Neural crest cell (in vitro differentiated cells): ENCODE measurements at regions not wholly inside any gene's neighbourhood (a gene's known extent, or its start where the extent isn't known, plus 50 kb on each side); places are given as distances from the start of the nearest gene placed in this dataset.

Source experiments
- DNase-seq: peaks from one replicate; pipeline ENCODE4 v3.0.0; 2021; ENCODE audit warnings: low read depth, mixed read lengths, low spot score
- H3K27ac Mint-ChIP-seq: one replicate; pipeline ENCODE4 v1.8.0; 2021; ENCODE audit warnings: mild to moderate bottlenecking, mixed read lengths; ENCODE audit not compliant: unreplicated experiment
- H3K27me3 Mint-ChIP-seq: 2 replicates; pipeline ENCODE4 v1.8.0; 2021; ENCODE audit warnings: low read depth, mild to moderate bottlenecking, mixed read lengths
- H3K36me3 Mint-ChIP-seq: 2 replicates; pipeline ENCODE4 v1.8.0; 2021; ENCODE audit warnings: low read depth, mild to moderate bottlenecking, mixed read lengths
- H3K4me1 Mint-ChIP-seq: 2 replicates; pipeline ENCODE4 v1.8.0; 2021; ENCODE audit warnings: mixed read lengths
- H3K4me3 Mint-ChIP-seq: one replicate; pipeline ENCODE4 v1.8.0; 2021; ENCODE audit warnings: mild to moderate bottlenecking, mixed read lengths
- H3K9me3 Mint-ChIP-seq: 2 replicates; pipeline ENCODE4 v1.8.0; 2021; ENCODE audit warnings: mixed read lengths
- TF ChIP-seq, protein P1 (sequence below): fragments of 200-600 bp; sonication (generic); conservative IDR thresholded peaks from 2 replicates; pipeline ENCODE4 v1.5.0; 2021; ENCODE audit warnings: antibody characterized with exemption, mild to moderate bottlenecking

DNA sequence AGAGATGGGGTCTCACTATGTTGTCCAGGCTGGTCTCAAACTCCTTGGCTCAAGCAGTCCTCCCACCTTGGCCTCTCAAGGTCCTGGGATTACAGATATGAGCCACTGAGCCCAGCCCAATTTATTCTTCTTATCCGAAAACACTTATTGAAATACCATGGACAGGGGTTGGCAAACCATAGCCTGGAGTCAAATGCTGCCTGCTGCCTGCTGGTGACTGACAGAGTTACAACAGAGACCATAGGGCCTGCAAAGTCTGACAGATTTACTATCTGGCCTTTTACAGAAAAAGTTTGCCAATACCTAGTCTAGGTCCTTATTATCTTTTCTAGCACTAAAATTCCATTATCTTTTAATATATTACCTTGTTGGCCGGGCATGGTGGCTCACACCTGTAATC, 87.1 kb upstream of the ZNF281 start:
- no peak overlapping the region for H3K27ac Mint-ChIP-seq
- no peaks in the 10 kb centered on the region for H3K4me1 Mint-ChIP-seq
- H3K9me3 Mint-ChIP-seq: no peaks in the 10 kb centered on the region
- H3K36me3 Mint-ChIP-seq: no peaks in the 10 kb centered on the region
- TF ChIP-seq, protein P1, sequence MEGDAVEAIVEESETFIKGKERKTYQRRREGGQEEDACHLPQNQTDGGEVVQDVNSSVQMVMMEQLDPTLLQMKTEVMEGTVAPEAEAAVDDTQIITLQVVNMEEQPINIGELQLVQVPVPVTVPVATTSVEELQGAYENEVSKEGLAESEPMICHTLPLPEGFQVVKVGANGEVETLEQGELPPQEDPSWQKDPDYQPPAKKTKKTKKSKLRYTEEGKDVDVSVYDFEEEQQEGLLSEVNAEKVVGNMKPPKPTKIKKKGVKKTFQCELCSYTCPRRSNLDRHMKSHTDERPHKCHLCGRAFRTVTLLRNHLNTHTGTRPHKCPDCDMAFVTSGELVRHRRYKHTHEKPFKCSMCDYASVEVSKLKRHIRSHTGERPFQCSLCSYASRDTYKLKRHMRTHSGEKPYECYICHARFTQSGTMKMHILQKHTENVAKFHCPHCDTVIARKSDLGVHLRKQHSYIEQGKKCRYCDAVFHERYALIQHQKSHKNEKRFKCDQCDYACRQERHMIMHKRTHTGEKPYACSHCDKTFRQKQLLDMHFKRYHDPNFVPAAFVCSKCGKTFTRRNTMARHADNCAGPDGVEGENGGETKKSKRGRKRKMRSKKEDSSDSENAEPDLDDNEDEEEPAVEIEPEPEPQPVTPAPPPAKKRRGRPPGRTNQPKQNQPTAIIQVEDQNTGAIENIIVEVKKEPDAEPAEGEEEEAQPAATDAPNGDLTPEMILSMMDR: no peak
- no peak for DNase-seq
- H3K27me3 Mint-ChIP-seq: peaks cover 3% of the 10 kb centered on the region
- H3K4me3 Mint-ChIP-seq: no peak overlapping the region

DNA sequence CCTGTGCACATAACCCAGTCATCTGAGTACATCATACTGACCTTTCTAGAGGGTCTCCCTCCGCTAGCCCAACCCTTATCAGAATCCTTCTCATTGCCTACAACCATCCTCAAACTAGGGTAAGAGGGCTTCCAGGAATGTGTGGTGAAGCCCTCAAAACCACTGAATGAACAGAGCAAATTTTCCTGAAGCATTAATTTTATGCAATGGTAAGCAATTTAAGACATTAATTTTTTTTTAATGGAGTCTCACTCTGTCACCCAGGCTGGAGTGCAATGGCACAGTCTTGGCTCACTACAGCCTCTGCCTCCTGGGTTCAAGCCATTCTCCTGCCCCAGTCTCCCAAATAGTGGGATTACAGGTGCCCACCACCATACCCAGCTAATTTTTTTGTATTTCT, 86.1 kb upstream of the ZNF281 start:
- Mint-ChIP-seq H3K4me3 (no peak overlapping the region), H3K36me3 (no peaks in the 10 kb centered on the region), H3K4me1 (no peaks in the 10 kb centered on the region), H3K27me3 (peaks cover 6% of the 10 kb centered on the region), H3K27ac (no peak overlapping the region), H3K9me3 (no peaks in the 10 kb centered on the region)
- TF ChIP-seq, protein P1: no peak
- no peak for DNase-seq

DNA sequence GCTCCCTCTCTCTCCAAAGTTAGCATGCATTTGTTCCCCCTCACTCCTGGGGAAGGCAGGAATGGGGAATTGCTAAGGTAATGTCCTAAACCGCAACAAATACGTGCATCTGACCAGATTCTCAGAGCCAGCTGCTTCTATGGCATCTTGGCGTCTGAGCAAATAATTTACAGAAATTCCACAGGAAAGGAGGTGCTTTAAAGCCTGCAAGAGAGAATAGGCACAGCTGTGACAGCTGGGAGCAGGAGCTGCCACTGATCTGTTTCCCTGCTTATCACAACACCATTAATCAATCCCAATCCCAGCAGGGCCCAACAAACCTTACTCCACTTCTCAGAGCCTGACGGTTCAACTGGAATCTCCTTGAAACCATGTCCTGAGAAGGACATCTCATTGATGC, 83.5 kb upstream of the ZNF281 start:
- no peaks in the 10 kb centered on the region for H3K36me3 Mint-ChIP-seq
- H3K27me3 Mint-ChIP-seq: peaks cover 17% of the 10 kb centered on the region

DNA sequence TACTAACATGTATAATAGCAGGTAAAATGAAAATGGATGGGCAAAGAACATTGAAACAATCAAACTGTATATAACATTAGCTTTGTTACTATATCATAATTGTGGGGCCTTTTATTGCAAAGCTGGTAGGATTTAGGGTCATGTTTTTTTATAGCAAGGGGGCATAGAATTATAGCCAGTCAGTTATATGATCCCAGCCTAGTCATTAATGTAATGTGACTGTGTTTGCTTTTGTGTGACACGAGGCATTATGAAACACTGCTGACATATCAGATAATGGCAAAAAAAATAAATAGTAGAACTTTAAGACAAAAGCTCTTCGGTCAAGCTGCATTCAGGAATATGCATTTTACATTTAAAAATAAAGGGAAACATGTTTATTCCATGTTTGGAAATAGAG, 81.3 kb upstream of the ZNF281 start:
- DNase-seq: no peak
- Mint-ChIP-seq H3K36me3 (no peaks in the 10 kb centered on the region), H3K4me3 (no peak overlapping the region)

More for the DNA sequence above, 83.5 kb upstream of the ZNF281 start:
- no peaks in the 10 kb centered on the region for H3K9me3 Mint-ChIP-seq
- H3K4me3 Mint-ChIP-seq: no peak overlapping the region
- no peak overlapping the region for H3K27ac Mint-ChIP-seq
- TF ChIP-seq, protein P1: no peak
- peaks cover 2% of the 10 kb centered on the region for H3K4me1 Mint-ChIP-seq
- no peak for DNase-seq

DNA sequence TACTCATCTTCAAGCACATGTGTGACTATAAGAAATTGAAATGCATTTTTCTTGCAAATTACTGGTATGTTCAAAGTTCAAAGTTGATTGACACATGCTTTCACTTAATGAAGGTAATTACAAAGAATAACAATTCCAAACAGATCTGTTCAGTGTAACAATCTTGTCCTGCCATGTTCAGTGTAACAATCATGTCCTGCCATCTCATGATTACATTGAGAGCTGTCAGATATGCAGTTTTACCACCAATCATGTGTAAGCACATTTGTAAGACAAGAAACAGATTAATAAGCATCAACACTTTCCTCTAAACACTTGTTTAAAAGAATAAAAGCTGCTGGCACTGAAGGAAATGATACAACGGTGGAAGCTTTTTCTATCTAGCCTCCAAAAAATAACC, 80.3 kb upstream of the ZNF281 start:
- DNase-seq: no peak
- TF ChIP-seq, protein P1: no peak
- H3K4me1 Mint-ChIP-seq: peaks cover 4% of the 10 kb centered on the region
- no peak overlapping the region for H3K4me3 Mint-ChIP-seq
- H3K27ac Mint-ChIP-seq: no peak overlapping the region
- peaks cover 17% of the 10 kb centered on the region for H3K27me3 Mint-ChIP-seq
- no peaks in the 10 kb centered on the region for H3K36me3 Mint-ChIP-seq
- H3K9me3 Mint-ChIP-seq: no peaks in the 10 kb centered on the region

More for the DNA sequence above, 81.3 kb upstream of the ZNF281 start:
- H3K27me3 Mint-ChIP-seq: peaks cover 17% of the 10 kb centered on the region
- H3K27ac Mint-ChIP-seq: no peak overlapping the region
- H3K4me1 Mint-ChIP-seq: peaks cover 4% of the 10 kb centered on the region
- no peaks in the 10 kb centered on the region for H3K9me3 Mint-ChIP-seq
- TF ChIP-seq, protein P1: no peak
